GM19351 (cell line): ENCODE measurements at regions not wholly inside any gene's neighbourhood (a gene's known extent, or its start where the extent isn't known, plus 50 kb on each side); places are given as distances from the start of the nearest gene placed in this dataset.

Source experiments
- ATAC-seq: cut with Tn5 transposase; IDR thresholded peaks from one replicate; pipeline ENCODE4 v1.9.1; 2021; ENCODE audit warnings: mild to moderate bottlenecking, moderate library complexity; ENCODE audit not compliant: unreplicated experiment

DNA sequence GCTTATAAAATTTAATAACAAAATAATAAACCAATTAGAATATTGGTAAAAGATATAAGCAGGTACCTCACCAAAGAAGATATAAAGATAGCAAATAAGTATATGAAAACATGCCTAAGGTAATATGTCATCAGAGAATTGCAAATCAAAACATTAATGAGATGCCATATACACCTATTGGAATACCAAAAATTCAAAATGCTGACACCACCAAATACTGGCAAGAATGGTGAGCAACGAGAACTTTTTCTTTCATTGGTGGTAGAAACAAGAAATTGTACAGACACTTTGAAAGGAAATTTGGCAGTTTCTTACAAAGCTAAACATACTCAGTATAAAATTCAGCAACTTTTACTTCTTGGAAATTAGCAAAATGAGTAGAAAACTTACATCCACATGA is 346.9 kb upstream of the ROBO1 start:
- no peak for ATAC-seq

- ATAC-seq: no peak
These were observed 345.5 kb upstream of the ROBO1 start for GRCh38 chr3:80113331-80113730.

- no peak for ATAC-seq
These were observed 331.8 kb upstream of the ROBO1 start for GRCh38 chr3:80099559-80100066.

DNA sequence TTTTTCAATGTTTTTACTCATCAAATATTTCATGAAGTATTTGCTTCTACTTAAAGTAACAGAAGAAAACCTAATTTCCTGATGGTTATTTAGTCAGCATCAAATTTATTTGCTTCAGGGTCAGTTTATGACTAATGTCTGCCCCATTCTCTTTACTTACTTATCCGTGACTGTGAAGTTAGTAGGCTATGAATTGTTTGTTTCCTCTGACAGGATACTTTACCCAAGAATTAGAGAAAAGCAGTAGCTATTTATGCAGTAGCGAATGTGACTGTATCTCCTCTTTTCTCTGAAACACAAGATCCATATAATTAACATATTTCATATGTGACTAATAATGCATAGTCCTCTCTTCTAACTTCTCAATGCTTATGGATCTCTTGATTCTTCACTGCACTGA is 329.9 kb upstream of the ROBO1 start:
- ATAC-seq: no peak

DNA sequence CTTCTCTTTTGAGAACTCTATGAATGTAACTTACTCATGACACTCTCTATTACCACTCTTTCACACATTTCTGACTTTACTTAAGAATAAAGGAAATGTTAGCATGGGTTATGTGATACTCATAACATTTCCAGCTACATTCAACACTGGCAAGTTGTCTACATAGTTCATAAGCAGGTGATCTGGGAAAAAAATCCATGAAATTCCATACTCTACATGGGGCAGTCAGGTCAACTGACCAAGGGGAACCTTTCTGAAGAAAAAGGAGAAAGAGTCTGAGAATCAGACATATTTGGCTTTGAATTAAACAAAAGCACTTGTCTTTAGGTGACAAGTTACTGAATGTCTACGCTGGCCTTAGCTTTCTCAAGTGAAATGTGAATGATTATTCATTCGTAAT is 329.1 kb upstream of the ROBO1 start:
- no peak for ATAC-seq

GRCh38 chr3:80094589-80094988 is 326.8 kb upstream of the ROBO1 start:
- no peak for ATAC-seq

- ATAC-seq: no peak
These were observed 320.0 kb upstream of the ROBO1 start for GRCh38 chr3:80087767-80088166.

DNA sequence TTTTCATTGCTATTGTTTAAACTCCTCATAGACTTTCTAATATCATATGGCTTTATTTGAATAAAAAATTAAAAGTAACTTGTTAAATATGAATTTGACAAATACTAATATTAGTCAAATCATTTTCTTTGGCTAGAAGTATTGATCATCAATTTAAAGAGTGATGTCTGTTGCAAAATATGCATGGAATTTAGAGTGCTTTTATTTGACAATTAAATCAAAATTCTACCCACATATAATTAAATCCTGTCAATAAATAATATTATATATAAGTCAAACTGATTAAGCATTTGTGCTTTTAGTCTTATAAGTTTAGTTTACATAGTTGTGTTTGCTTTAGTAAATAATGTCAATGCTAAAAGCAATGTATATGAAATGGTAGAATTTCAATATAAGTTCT is 318.6 kb upstream of the ROBO1 start:
- no peak for ATAC-seq

DNA sequence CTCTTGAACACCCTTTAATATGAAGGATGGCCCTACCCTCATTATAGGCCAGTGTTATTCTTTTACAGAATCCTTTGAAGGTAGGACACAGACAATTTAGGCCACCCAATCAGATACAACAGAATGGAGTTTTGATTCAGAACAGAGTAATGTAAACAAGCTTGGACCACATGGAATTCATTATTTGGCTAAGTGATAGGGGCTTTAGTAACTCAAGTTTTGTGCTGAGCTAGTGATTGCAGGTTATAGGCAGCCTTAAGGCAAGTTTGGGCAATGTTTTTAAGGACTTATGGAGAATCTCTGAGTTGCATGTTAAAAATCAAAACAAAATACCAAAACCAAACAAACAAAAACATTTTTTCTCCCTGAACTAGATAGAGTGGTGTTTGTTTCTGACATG is 312.1 kb upstream of the ROBO1 start:
- no peak for ATAC-seq

- ATAC-seq: no peak
These were observed 300.7 kb upstream of the ROBO1 start for GRCh38 chr3:80068459-80068858.

GRCh38 chr3:80063535-80063934 is 295.7 kb upstream of the ROBO1 start:
- no peak for ATAC-seq

DNA sequence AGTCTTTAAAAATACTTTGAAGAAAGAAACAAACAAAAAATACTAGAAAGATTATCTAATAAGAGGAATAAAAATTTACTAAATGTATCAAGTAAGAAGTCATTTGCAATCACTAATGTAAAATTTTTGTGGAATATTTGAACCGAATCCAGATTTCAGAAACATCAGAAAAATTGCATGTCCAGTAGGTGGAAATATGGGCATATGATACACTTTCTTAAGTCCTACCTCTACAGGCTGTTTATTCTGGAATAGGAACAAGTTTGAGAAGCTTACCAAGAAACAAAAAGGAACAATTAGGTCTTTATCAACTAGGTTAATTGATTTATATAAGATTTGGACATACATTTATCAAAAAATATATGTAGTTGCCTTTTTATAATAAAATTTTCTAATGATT is 292.9 kb upstream of the ROBO1 start:
- no peak for ATAC-seq

DNA sequence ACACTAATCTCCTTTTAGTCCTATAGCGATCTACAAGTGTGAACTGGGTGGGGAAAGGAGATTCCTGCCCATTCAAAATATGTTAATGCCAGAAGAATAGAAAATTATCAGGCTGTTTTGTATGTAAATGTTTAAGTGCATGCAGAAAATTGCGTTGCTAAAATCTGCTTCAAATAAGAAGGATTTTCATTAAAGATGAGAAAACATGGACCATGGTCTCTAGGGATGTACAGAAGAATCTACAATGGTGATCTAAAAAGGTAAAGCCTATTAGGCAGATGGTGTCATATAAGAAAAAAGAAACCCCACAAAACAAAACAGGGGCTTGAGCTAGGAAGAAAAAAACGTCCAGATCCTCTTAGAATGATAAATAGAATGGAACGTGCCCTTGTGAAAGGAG is 287.5 kb upstream of the ROBO1 start:
- no peak for ATAC-seq

- ATAC-seq: no peak
These were observed 284.5 kb upstream of the ROBO1 start for GRCh38 chr3:80052271-80052670.

DNA sequence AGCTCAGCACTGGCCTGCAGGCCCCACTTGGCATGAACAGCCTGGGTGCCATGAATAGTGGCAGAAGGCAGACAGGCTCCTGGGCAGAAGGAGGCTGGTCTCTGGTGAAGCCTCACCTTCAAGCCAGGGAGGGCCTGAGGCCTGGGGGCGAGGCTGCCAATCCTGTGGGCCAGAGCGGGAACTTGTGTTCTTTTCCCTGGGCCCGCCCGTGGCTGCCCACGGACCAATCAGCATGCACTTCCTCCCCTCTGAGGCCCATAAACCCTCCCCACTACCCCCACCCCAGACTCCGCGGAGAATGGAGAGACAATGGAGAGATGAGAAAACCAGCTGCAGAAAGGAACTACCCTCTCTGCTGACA is 283.8 kb upstream of the ROBO1 start:
- no peak for ATAC-seq

- no peak for ATAC-seq
These were observed 283.2 kb upstream of the ROBO1 start for GRCh38 chr3:80050826-80051601.

- ATAC-seq: no peak
These were observed 275.4 kb upstream of the ROBO1 start for GRCh38 chr3:80043226-80043625.

- no peak for ATAC-seq
These were observed 272.3 kb upstream of the ROBO1 start for GRCh38 chr3:80040067-80040466.

- ATAC-seq: no peak
These were observed 268.4 kb upstream of the ROBO1 start for GRCh38 chr3:80036176-80036575.

DNA sequence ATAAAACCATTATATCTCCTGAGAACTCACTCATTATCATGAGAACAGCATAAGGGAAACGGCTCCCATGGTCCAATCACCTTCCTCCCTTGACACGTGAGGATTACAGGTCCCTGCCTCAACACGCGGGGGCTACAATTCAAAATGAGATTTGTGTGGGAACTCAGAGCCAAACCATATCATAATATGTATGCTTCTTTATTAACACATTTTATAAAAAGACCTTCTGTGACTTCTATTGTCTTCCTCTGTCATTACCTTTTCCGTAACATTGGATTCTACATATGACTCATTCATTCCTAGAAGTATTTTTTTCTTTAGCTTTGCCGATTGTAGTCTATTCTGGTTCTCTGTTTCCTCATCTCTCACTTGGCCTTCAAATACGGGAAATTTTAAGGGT is 267.2 kb upstream of the ROBO1 start:
- no peak for ATAC-seq

DNA sequence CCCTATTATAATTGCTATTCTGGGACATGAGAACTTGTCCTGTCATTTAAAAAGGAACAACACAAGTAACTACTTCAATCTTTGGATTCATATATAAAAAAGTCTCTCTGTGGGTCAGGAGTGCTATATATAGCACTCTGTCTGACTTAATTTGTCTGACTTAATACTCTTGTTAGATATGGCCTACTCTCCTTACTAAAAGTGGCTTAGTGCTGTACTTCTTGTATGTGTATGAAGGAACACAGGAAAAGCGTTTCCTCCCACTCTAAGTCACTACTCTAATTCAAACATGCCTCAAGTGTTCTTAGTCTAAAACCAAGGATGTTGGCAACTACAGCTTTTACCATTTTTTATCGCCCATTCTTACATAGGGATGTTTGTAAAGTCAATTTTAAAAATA is 255.2 kb upstream of the ROBO1 start:
- no peak for ATAC-seq

DNA sequence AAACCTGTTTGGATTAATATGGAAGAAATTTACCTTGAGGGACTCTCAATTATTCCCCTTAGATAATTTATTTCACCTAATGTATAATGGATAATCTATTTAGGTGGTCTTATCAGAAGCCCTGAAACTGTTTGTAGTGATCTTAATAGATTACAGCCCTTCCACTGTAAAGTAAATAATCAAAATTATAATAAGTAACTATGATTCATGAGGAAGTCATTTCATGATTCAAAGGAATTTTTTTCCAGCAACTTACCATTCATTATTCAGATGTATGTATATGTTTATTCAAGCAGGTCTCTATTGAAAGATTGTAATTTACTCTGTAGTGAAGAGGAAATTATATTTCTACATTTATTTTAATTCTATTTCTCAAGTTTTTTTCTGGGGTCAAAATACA is 250.6 kb upstream of the ROBO1 start:
- no peak for ATAC-seq

DNA sequence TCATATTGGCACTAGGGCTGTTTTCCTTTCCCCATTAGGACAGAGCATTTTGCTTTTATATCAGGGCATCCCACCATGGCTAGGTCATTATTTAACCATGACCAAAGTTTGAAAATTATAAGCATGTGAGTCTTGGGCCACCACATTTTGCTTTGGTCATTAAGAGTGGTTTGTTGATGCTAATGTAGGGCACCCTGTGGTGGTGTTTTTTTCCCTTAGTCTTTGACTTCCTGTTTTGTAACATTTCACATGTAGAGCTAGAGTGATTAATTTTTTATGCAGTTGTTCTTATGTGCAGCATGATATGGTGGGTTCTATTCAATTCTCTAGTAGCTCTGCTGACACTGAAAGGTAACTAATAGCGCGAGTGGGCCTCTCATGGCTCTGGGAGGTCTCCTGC is 249.6 kb upstream of the ROBO1 start:
- ATAC-seq: no peak
